D721Med (cell line): ENCODE measurements at regions not wholly inside any gene's neighbourhood (a gene's known extent, or its start where the extent isn't known, plus 50 kb on each side); places are given as distances from the start of the nearest gene placed in this dataset.

Experiments
- DNase-seq: peaks from one replicate; pipeline ENCODE4 v3.0.0; 2011; ENCODE audit warnings: low spot score; ENCODE audit not compliant: insufficient read length
- FAIRE-seq: peaks from 2 replicates; lab custom pipeline; 2011; peaks lifted over from hg19 to GRCh38; lab: Jason Lieb, UNC
- TF ChIP-seq, protein P1 (sequence below): IDR thresholded peaks from 2 replicates; pipeline ENCODE4 v1.5.1; 2012; ENCODE audit warnings: mild to moderate bottlenecking, control low read depth; ENCODE audit not compliant: insufficient read depth; ENCODE audit errors: missing control alignments

DNA sequence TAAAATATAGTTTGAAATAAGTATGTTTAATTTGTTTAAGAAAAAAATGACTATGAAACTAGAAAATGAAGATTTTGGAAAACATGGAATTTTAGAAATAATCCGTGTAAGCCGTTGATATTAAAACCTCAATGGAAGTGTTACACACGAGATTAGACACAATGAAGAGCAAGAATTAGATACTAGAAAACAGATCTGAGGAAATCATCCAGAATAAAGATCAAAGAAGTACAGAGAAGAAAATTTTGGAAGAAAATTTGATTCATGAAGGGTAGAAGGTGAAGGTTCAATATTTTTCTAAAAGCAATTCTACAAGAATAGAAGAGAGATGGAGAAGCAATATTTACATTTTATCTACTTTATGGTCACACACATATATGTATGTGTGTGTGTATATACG lies 52.5 kb upstream of the SATB1 start:
- TF ChIP-seq, protein P1, sequence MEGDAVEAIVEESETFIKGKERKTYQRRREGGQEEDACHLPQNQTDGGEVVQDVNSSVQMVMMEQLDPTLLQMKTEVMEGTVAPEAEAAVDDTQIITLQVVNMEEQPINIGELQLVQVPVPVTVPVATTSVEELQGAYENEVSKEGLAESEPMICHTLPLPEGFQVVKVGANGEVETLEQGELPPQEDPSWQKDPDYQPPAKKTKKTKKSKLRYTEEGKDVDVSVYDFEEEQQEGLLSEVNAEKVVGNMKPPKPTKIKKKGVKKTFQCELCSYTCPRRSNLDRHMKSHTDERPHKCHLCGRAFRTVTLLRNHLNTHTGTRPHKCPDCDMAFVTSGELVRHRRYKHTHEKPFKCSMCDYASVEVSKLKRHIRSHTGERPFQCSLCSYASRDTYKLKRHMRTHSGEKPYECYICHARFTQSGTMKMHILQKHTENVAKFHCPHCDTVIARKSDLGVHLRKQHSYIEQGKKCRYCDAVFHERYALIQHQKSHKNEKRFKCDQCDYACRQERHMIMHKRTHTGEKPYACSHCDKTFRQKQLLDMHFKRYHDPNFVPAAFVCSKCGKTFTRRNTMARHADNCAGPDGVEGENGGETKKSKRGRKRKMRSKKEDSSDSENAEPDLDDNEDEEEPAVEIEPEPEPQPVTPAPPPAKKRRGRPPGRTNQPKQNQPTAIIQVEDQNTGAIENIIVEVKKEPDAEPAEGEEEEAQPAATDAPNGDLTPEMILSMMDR, result no peak
- FAIRE-seq (no peak), DNase-seq (no peak)
